ENCODE measurements at regions not wholly inside any gene's neighbourhood (a gene's known extent, or its start where the extent isn't known, plus 50 kb on each side); places are given as distances from the start of the nearest gene placed in this dataset.
"Not testable (repeated sequence)": the region's sequence is repeated elsewhere in the genome, so short reads cannot be mapped to it uniquely, and the experiment has no call there.

DNA sequence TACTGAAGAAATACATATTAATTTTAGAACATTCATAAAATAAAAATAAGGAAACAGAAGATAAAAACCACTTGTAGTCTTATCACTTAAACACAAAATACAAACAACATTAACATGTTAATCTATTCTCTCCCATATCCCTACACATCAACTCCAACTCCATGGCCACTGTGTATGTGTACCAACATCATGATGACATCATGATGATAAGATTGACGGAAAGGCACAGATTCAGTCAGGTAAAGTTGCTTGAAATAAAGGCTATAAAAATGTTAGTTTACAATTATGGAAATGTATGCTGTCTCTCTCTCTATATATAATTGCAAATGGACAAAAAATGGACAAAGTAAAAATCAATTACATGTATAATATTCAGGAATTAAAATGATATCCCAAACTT, 388.5 kb upstream of the UBE2E3 start:
- no peak for DNase-seq (ENCODE audit: low read depth)
- Histone ChIP-seq H3K36me3 (ENCODE audit: control insufficient read depth, insufficient read depth, low read length) (no peaks in the 10 kb centered on the region), H3K27me3 (ENCODE audit: control insufficient read depth, insufficient read depth, low read length) (no peaks in the 10 kb centered on the region), H3K4me3 (ENCODE audit: low read depth, low read length) (no peak overlapping the region)
- TF ChIP-seq, protein P1, sequence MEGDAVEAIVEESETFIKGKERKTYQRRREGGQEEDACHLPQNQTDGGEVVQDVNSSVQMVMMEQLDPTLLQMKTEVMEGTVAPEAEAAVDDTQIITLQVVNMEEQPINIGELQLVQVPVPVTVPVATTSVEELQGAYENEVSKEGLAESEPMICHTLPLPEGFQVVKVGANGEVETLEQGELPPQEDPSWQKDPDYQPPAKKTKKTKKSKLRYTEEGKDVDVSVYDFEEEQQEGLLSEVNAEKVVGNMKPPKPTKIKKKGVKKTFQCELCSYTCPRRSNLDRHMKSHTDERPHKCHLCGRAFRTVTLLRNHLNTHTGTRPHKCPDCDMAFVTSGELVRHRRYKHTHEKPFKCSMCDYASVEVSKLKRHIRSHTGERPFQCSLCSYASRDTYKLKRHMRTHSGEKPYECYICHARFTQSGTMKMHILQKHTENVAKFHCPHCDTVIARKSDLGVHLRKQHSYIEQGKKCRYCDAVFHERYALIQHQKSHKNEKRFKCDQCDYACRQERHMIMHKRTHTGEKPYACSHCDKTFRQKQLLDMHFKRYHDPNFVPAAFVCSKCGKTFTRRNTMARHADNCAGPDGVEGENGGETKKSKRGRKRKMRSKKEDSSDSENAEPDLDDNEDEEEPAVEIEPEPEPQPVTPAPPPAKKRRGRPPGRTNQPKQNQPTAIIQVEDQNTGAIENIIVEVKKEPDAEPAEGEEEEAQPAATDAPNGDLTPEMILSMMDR (IDR thresholded peaks at IDR 0.05; ENCODE audit: insufficient read depth, low read length, poor library complexity, severe bottlenecking) = no peak

GRCh38 chr2:180591093-180591781, 389.2 kb upstream of the UBE2E3 start:
- DNase-seq (ENCODE audit: low read depth); H3K36me3 ChIP-seq (ENCODE audit: control insufficient read depth, insufficient read depth, low read length); H3K27me3 ChIP-seq (ENCODE audit: control insufficient read depth, insufficient read depth, low read length); H3K4me3 ChIP-seq (ENCODE audit: low read depth, low read length): not testable (repeated sequence)

- TF ChIP-seq, protein P1 (IDR thresholded peaks at IDR 0.05; ENCODE audit: insufficient read depth, low read length, poor library complexity, severe bottlenecking) = no peak
- H3K36me3 ChIP-seq (ENCODE audit: control insufficient read depth, insufficient read depth, low read length) = no peaks in the 10 kb centered on the region
- no peak overlapping the region for H3K4me3 ChIP-seq (ENCODE audit: low read depth, low read length)
- H3K27me3 ChIP-seq (ENCODE audit: control insufficient read depth, insufficient read depth, low read length) = no peaks in the 10 kb centered on the region
- DNase-seq (ENCODE audit: low read depth) = no peak
Observed at GRCh38 chr2:180583441-180584140, 396.8 kb upstream of the UBE2E3 start.

- no peak overlapping the region for H3K4me3 ChIP-seq (ENCODE audit: low read depth, low read length)
- DNase-seq (ENCODE audit: low read depth) = no peak
- H3K27me3 ChIP-seq (ENCODE audit: control insufficient read depth, insufficient read depth, low read length) = no peaks in the 10 kb centered on the region
- TF ChIP-seq, protein P1 (IDR thresholded peaks at IDR 0.05; ENCODE audit: insufficient read depth, low read length, poor library complexity, severe bottlenecking) = no peak
- no peaks in the 10 kb centered on the region for H3K36me3 ChIP-seq (ENCODE audit: control insufficient read depth, insufficient read depth, low read length)
Observed at GRCh38 chr2:180579388-180579787, 401.0 kb upstream of the UBE2E3 start.

DNA sequence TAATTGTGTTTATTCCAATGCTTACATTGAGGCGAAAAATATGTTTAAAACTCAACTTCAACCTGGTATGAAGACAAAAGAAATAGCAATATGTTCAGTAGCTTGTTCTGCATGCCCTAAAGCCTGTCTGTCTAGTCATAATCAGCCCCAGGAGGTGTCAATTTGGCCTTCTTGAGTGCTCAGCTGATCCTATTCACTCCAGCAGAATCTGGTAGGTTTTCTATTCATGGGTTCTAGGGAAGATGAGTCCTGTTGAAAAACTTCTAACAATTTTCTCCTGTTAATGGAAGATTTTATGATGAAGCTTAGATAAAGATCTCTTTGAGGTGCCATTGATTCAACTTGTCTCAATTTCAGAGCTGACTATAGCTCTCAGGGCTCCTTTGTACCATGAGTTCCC, 402.0 kb upstream of the UBE2E3 start:
- no peak for DNase-seq (ENCODE audit: low read depth)
- no peak overlapping the region for H3K4me3 ChIP-seq (ENCODE audit: low read depth, low read length)
- no peaks in the 10 kb centered on the region for H3K27me3 ChIP-seq (ENCODE audit: control insufficient read depth, insufficient read depth, low read length)
- TF ChIP-seq, protein P1 (IDR thresholded peaks at IDR 0.05; ENCODE audit: insufficient read depth, low read length, poor library complexity, severe bottlenecking) = no peak
- H3K36me3 ChIP-seq (ENCODE audit: control insufficient read depth, insufficient read depth, low read length) = no peaks in the 10 kb centered on the region

DNA sequence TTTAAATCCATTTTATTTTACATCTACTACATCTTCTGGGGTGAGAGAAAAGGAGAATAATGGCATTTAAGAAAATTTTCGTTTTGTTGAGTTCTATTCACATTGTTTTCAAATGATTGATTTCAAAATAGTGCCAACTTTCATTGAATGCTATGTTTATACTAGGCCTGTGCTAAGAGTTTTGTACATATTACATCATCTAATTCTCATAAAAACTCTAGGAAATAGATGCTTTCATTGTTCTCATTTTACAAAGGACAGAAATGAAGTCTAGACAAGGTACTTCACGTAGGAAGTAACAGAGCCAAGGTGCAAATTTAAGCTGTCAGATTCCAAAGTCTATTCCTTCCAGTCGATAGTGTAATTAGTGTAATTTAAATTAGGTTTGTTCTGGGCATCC, 402.8 kb upstream of the UBE2E3 start:
- no peaks in the 10 kb centered on the region for H3K36me3 ChIP-seq (ENCODE audit: control insufficient read depth, insufficient read depth, low read length)
- TF ChIP-seq, protein P1 (IDR thresholded peaks at IDR 0.05; ENCODE audit: insufficient read depth, low read length, poor library complexity, severe bottlenecking) = no peak
- H3K27me3 ChIP-seq (ENCODE audit: control insufficient read depth, insufficient read depth, low read length) = no peaks in the 10 kb centered on the region
- H3K4me3 ChIP-seq (ENCODE audit: low read depth, low read length) = no peak overlapping the region
- no peak for DNase-seq (ENCODE audit: low read depth)

Data from kidney epithelial cell (primary cell).